Immature natural killer cell (primary cell): ENCODE measurements at regions not wholly inside any gene's neighbourhood (a gene's known extent, or its start where the extent isn't known, plus 50 kb on each side); places are given as distances from the start of the nearest gene placed in this dataset.
A peak's percentile ranks its signal among the peaks of the same experiment; 100 is the strongest.

Source experiments
- DNase-seq, 3 donors: peaks; one replicate each; pipeline ENCODE4 v3.0.0; 2022; ENCODE audit warnings: mixed read lengths in 1 of 3
- H3K27ac Mint-ChIP-seq, 6 donors: one replicate each; pipeline ENCODE4 v1.8.0; 2020; ENCODE audit warnings: mixed read lengths in 6 of 6, mild to moderate bottlenecking in 5 of 6, inconsistent platforms in 4 of 6, moderate library complexity in 3 of 6
- H3K27me3 Mint-ChIP-seq, 3 donors: one replicate each; pipeline ENCODE4 v1.8.0; 2020 to 2021; ENCODE audit warnings: low read depth in 3 of 3, mild to moderate bottlenecking in 3 of 3, mixed read lengths in 3 of 3, moderate library complexity in 3 of 3, inconsistent platforms in 1 of 3
- H3K36me3 Mint-ChIP-seq, 3 donors: one replicate each; pipeline ENCODE4 v1.8.0; 2020; ENCODE audit warnings: mixed read lengths in 3 of 3, inconsistent platforms in 2 of 3, mild to moderate bottlenecking in 2 of 3
- H3K4me1 Mint-ChIP-seq, 2 donors: one replicate each; pipeline ENCODE4 v1.8.0; 2020; ENCODE audit warnings: inconsistent platforms in 2 of 2, mild to moderate bottlenecking in 2 of 2, mixed read lengths in 2 of 2, moderate library complexity in 1 of 2
- H3K4me3 Mint-ChIP-seq, 5 donors: one replicate each; pipeline ENCODE4 v1.8.0; 2020; ENCODE audit warnings: mild to moderate bottlenecking in 5 of 5, mixed read lengths in 5 of 5, inconsistent platforms in 3 of 5, moderate library complexity in 3 of 5
- H3K9me3 Mint-ChIP-seq, 6 donors: one replicate each; pipeline ENCODE4 v1.8.0; 2020; ENCODE audit warnings: mild to moderate bottlenecking in 6 of 6, mixed read lengths in 6 of 6, inconsistent platforms in 4 of 6, moderate library complexity in 3 of 6

DNA sequence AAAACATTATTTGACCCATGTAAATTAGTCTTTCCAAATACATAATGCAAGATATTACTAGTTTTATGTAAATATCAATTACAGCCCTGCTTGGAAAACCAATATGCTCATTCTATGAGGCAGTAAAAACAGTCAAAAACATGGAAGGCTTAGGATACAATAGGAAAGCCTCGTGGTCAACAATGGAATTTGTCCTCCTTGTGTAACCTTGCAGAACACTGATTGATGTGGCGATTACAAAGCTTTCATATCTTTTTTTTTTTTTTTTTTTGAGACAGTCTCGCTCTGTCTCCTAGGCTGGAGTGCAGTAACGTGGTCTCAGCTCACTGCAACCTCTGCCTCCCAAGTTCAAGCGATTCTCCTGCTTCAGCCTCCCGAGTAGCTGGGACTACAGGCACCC, 157.3 kb upstream of the BET1 start:
- Mint-ChIP-seq H3K27ac (peak overlapping the region in 1 of 6 donors; percentile 1), H3K9me3 (peaks cover 0 to 2% (median 0%) of the 10 kb centered on the region in 6 donors), H3K4me3 (peak overlapping the region in 1 of 5 donors; percentile 24), H3K4me1 (peaks cover 5 to 22% of the 10 kb centered on the region in 2 donors), H3K36me3 (no peaks in the 10 kb centered on the region), H3K27me3 (peaks cover 0 to 2% (median 0%) of the 10 kb centered on the region in 3 donors)
- DNase-seq: no peak

DNA sequence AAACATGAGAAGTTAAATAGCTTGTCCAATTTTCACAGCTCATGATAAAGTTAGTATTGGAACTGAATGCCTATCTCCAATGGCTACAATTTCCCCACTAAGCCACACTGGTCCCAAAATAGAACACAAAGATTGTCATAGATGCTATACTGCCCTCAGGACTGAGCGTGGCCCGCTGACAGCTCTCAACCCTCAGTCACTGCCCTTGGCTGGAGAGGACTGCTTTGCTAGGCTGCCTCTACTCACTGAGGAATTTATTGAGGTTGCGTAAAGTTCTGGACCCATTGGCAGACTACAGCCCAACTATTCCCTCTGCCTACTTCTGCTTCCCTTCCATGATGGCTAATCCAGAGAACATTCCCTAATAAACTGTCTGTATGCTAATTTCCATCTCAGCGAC, 165.5 kb upstream of the BET1 start:
- peaks cover 0 to 2% (median 0%) of the 10 kb centered on the region in 3 donors for H3K27me3 Mint-ChIP-seq

DNA sequence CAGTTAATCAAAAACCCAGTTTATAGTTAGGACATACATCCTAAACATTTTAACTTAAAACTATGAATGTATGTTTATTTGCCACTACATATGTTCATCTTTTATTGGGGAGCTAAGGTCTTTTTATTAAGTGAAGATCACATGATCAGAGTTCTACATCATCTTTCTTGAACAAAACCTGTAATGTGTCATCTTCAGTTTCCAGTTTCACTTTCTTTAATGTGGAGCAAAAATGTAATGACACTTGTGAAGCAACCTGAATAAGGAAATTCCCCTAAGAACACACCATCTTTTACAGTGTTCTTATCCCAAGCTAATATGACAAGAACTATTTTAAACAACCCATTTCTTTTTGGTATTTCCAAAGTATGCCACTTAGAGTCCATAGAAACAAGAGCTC, 166.7 kb upstream of the BET1 start:
- DNase-seq: no peak
- peaks cover 0 to 1% (median 0%) of the 10 kb centered on the region in 6 donors for H3K9me3 Mint-ChIP-seq

More for the DNA sequence above, 165.5 kb upstream of the BET1 start:
- DNase-seq: no peak
- H3K9me3 Mint-ChIP-seq: peaks cover 0 to 1% (median 0%) of the 10 kb centered on the region in 6 donors
- no peak overlapping the region for H3K27ac Mint-ChIP-seq
- no peaks in the 10 kb centered on the region for H3K4me1 Mint-ChIP-seq
- no peak overlapping the region for H3K4me3 Mint-ChIP-seq
- no peaks in the 10 kb centered on the region for H3K36me3 Mint-ChIP-seq

DNA sequence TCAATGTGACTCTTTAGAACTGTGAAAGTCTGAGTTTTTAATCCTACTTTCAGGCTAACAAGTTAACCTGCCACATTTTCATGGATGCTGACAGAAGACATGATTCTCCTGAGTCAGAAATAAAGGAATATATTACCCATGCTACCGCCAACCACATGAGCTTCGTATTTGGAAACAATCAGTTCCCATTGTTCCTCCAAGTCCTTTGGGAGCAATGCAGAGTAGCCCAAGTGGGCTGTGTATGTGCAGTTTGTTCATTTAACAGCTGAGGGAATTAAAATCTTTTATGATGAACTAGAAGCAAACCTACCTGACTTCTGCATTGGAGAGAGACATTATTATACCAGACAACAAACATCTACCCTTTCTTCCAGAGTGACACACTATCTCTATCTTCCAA, 169.3 kb upstream of the BET1 start:
- DNase-seq: no peak
- Mint-ChIP-seq H3K27ac (no peak overlapping the region), H3K9me3 (peaks cover 0 to 1% (median 0%) of the 10 kb centered on the region in 6 donors), H3K36me3 (no peaks in the 10 kb centered on the region), H3K27me3 (no peaks in the 10 kb centered on the region), H3K4me3 (no peak overlapping the region), H3K4me1 (peaks cover 0 to 9% of the 10 kb centered on the region in 2 donors)

More for the DNA sequence above, 166.7 kb upstream of the BET1 start:
- H3K4me3 Mint-ChIP-seq: no peak overlapping the region
- H3K4me1 Mint-ChIP-seq: no peaks in the 10 kb centered on the region
- H3K27ac Mint-ChIP-seq: no peak overlapping the region
- H3K36me3 Mint-ChIP-seq: no peaks in the 10 kb centered on the region
- H3K27me3 Mint-ChIP-seq: no peaks in the 10 kb centered on the region

DNA sequence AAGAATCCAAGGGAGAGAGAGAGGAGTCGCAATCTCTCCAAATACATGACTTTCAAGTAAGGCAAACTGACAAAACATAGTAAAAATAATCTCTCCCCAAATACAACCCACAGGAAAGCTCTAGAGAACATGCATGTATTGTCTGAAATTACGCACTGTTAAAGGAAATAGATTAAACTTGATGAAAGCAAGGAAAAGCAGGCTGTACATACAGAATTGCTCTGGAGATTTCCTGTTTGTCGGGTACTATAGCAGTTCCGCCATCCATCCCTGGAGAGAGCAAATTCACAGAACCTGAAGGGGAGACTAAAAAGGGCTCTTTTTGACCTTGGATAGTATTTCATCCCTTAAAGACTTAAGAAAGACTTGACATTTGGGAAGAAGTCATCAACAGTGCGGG, 170.2 kb upstream of the BET1 start:
- Mint-ChIP-seq H3K36me3 (no peaks in the 10 kb centered on the region), H3K27ac (no peak overlapping the region), H3K27me3 (no peaks in the 10 kb centered on the region), H3K4me3 (no peak overlapping the region), H3K9me3 (peaks cover 0 to 1% (median 0%) of the 10 kb centered on the region in 6 donors), H3K4me1 (peaks cover 0 to 9% of the 10 kb centered on the region in 2 donors)
- DNase-seq: no peak

DNA sequence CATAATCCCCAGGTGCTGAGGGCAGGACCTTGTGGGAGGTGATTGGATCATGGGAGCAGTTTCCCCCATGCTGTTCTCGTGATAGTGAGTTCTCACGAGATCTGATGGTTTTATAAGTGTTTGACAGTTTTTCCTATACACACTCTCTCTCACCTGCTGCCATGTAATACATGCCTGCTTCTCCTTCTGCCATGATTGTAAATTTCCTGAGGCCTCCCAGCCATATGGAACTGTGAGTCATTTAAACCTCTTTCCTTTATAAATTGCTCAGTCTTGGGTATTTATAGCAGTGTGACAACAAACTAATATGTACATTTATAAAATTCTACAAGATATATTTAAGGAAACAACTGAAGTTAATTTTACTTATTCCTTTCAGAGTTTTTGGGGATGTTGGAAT, 170.8 kb upstream of the BET1 start:
- Mint-ChIP-seq H3K36me3 (no peaks in the 10 kb centered on the region), H3K9me3 (peaks cover 0 to 1% (median 0%) of the 10 kb centered on the region in 6 donors), H3K27ac (no peak overlapping the region), H3K27me3 (no peaks in the 10 kb centered on the region), H3K4me3 (no peak overlapping the region), H3K4me1 (peaks cover 0 to 9% of the 10 kb centered on the region in 2 donors)
- DNase-seq: no peak

DNA sequence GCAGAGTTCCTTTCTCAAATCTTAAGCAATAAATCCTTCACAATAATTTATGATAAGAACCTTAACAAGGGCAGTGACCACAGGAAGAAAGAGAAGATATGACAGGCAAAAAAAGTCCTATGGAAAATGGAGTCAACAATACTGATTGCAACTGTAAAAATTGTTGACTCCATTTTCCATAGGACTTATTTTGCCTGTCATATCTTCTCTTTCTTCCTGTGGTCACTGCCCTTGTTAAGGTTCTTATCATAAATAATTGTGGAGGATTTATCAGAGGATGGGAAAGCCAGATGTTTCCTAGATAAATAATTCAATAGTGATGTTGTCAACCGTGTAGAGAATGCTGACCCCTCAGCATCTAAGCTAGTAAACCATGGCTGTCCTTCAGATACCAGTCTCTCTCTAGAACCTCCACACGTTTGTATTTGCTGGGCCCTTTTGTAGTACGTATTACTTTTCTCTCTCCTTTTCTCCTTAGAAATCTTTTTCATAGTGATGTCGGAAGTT, 172.6 kb upstream of the BET1 start:
- no peak for DNase-seq
- Mint-ChIP-seq H3K27ac (no peak overlapping the region), H3K9me3 (peaks cover 0 to 1% (median 0%) of the 10 kb centered on the region in 6 donors), H3K4me3 (no peak overlapping the region), H3K36me3 (no peaks in the 10 kb centered on the region), H3K4me1 (peaks cover 0 to 9% of the 10 kb centered on the region in 2 donors), H3K27me3 (no peaks in the 10 kb centered on the region)

DNA sequence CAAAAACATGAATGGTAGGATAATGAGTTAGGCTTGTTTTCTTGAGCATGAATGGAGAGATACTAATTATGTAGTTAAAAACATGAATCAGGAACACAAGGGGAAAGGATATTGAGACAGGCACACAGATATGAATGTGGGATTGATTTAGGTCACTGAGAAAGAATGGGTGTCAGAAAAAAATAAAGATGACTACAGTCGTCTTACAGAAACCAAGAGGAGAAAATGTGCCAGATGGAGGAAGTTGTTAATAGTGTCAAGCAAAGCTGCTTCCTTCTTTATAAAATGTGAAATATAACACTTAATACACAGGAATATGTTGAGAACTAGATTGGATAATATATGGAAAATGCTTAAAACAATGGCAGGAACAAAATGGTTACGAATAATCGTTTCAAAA, 173.3 kb upstream of the BET1 start:
- Mint-ChIP-seq H3K27me3 (no peaks in the 10 kb centered on the region), H3K4me3 (no peak overlapping the region), H3K9me3 (peaks cover 0 to 1% (median 0%) of the 10 kb centered on the region in 6 donors), H3K27ac (no peak overlapping the region), H3K36me3 (no peaks in the 10 kb centered on the region), H3K4me1 (peaks cover 0 to 9% of the 10 kb centered on the region in 2 donors)
- DNase-seq: no peak

DNA sequence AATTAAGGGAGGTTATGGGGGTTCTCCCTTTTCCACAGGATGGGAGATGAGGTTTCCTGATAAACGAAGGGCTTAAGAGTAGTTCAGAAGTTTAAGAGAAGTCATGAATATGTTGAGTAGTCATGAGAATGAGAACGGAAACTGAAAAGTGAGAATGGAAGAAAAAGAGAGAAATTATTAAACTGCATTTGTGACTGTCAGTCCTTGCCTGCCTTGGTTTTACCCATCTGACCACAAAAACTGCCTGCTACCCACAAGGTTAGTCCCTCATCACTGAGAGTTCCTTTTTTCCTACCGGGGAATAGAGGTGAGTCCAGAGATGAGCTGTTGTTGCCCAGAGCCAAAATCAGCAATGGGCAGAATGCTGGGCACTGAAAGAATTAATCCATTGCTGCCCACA, 174.1 kb upstream of the BET1 start:
- H3K4me1 Mint-ChIP-seq: peaks cover 0 to 9% of the 10 kb centered on the region in 2 donors
- no peaks in the 10 kb centered on the region for H3K36me3 Mint-ChIP-seq
- DNase-seq: no peak
- H3K27ac Mint-ChIP-seq: no peak overlapping the region
- no peaks in the 10 kb centered on the region for H3K27me3 Mint-ChIP-seq
- H3K9me3 Mint-ChIP-seq: no peaks in the 10 kb centered on the region
- H3K4me3 Mint-ChIP-seq: no peak overlapping the region

DNA sequence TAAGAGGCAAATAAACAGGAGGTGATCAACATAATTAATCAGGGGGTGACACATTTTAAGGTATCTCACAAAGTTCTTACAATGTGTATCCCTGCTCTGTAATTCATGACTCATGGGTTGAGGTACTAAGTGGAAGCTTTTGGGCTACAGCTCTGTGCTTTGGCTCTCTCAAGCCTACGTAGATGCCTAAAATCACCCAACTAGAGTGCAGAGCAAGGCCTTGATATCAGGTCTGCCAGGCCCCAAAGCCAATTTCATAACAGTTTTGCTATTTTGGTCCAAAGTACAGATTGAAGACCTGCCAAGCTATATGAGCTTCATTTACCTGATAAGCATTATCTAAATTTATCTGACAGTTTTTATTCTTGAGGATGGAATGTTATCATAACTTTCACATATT, 175.3 kb upstream of the BET1 start:
- peaks cover 0 to 9% of the 10 kb centered on the region in 2 donors for H3K4me1 Mint-ChIP-seq
- H3K27me3 Mint-ChIP-seq: no peaks in the 10 kb centered on the region
- H3K4me3 Mint-ChIP-seq: no peak overlapping the region
- no peak overlapping the region for H3K27ac Mint-ChIP-seq
- H3K9me3 Mint-ChIP-seq: no peaks in the 10 kb centered on the region
- DNase-seq: no peak
- H3K36me3 Mint-ChIP-seq: no peaks in the 10 kb centered on the region

DNA sequence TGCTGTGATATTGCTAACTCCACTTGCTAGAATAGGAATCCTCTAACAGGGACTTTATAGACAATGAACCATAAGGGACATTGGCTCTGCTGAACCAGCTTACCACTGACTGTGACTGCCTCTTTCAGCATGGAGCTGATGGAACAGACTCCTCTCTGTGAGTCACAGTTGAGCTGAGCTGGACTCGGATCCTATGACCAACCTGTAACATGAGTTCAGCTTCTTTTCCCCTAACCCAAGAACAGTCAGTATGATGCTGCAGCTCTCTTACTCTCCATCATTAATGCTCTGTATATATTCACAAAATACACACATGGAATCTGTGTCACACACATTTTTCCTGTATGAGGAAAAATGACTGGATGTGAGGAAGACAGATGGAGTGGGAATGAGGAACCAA, 177.9 kb upstream of the BET1 start:
- H3K36me3 Mint-ChIP-seq: no peaks in the 10 kb centered on the region
- no peak overlapping the region for H3K27ac Mint-ChIP-seq
- no peaks in the 10 kb centered on the region for H3K27me3 Mint-ChIP-seq
- peaks cover 0 to 9% of the 10 kb centered on the region in 2 donors for H3K4me1 Mint-ChIP-seq
- DNase-seq: no peak
- H3K4me3 Mint-ChIP-seq: no peak overlapping the region
- H3K9me3 Mint-ChIP-seq: no peaks in the 10 kb centered on the region

DNA sequence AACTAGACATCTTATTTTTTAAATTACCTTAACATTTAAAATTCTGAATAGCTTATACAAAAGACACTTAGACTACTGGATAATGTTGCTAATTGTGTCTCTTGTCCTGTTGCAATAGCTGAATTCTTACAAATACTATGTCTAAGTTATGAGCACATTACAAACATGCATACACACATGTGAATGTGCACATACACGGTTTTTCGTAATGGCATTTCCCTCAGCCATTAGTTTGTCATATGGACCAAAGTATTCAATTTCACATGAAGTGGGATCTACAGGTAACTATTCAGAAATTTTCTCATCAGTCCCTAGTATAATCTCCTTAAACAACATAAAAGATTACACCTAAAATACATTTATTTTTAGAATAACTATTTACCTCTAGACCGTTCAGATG, 178.6 kb upstream of the BET1 start:
- Mint-ChIP-seq H3K4me3 (no peak overlapping the region), H3K36me3 (no peaks in the 10 kb centered on the region), H3K27me3 (no peaks in the 10 kb centered on the region), H3K4me1 (peaks cover 0 to 7% of the 10 kb centered on the region in 2 donors), H3K9me3 (no peaks in the 10 kb centered on the region), H3K27ac (no peak overlapping the region)
- DNase-seq: no peak

DNA sequence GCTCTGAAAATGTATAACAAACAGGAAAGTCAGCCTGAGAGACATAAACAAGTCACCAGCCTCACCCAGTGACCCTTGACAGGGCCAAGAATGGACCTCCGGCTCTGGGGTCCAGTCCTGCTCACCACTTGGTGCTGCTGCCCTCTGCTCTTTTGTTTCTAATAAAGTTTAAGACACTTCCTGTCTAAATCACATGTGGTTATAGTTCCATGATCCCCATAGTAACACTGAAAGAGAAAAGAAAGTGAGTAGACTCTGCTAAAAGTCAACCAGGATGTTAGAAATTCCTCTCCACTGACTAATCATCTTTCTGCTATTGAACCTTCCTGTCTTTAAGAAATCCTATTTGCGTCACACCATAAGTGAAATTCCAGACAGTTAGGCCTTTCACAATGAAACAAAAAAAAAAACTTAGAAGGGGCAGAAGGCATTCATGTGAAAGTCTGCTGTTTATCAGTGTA, 179.2 kb upstream of the BET1 start:
- H3K27me3 Mint-ChIP-seq: no peaks in the 10 kb centered on the region
- no peak for DNase-seq
- H3K27ac Mint-ChIP-seq: no peak overlapping the region
- peaks cover 0 to 1% of the 10 kb centered on the region in 2 donors for H3K4me1 Mint-ChIP-seq
- peaks cover 0 to 2% (median 0%) of the 10 kb centered on the region in 6 donors for H3K9me3 Mint-ChIP-seq
- H3K36me3 Mint-ChIP-seq: no peaks in the 10 kb centered on the region
- no peak overlapping the region for H3K4me3 Mint-ChIP-seq

DNA sequence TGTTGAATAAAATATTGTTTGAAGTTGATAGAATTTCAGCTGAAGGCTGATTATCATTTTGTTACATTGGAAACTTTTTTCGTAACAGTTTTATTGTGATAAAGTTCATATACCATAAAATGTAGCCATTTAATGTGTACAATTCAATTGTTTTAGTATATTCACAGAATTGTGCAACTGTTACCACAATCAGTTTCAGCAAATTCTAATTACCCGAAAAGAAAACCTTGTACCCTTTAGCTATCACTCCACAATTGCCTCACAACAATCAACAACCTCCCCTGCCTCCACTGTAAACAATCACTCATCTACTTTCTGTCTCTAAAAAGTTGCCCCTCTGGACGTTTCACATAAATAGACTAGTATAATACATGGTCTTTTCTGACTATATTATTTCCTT, 179.7 kb upstream of the BET1 start:
- Mint-ChIP-seq H3K4me1 (no peaks in the 10 kb centered on the region), H3K27me3 (no peaks in the 10 kb centered on the region), H3K27ac (no peak overlapping the region), H3K4me3 (no peak overlapping the region), H3K9me3 (peaks cover 0 to 3% (median 0%) of the 10 kb centered on the region in 6 donors), H3K36me3 (no peaks in the 10 kb centered on the region)
- DNase-seq: no peak

DNA sequence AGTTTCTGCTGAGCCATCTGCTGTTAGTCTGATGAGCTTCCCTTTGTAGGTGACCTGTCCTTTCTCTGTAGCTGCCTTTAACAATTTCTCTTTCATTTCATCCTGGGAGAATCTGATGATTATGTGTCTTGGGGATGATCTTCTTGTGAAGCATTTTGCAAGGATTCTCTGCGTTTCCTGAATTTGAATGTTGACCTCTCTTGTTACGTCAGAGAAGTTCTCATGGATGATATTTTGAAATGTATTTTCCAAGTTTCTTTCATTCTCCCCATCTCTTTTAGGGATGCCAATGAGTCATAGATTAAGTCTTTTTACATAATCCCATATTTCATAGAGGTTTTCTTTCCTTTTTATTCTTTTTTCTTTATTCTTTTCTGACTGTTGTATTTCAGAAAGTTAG, 184.2 kb upstream of the BET1 start:
- Mint-ChIP-seq H3K27me3 (peaks cover 0 to 2% (median 0%) of the 10 kb centered on the region in 3 donors), H3K4me3 (no peak overlapping the region), H3K4me1 (no peaks in the 10 kb centered on the region), H3K36me3 (no peaks in the 10 kb centered on the region), H3K27ac (no peak overlapping the region), H3K9me3 (peaks cover 0 to 6% (median 1%) of the 10 kb centered on the region in 6 donors)
- no peak for DNase-seq
